NCI-H2171 (cell line): ENCODE measurements at regions not wholly inside any gene's neighbourhood (a gene's known extent, or its start where the extent isn't known, plus 50 kb on each side); places are given as distances from the start of the nearest gene placed in this dataset.
A peak's percentile ranks its signal among the peaks of the same experiment; 100 is the strongest.

Experiments used
- DNase-seq: peaks from one replicate; lab custom pipeline; 2025; lab: John Stamatoyannopoulos, UW

- no peak for DNase-seq
These were observed 209.9 kb upstream of the ZFP64 start for GRCh38 chr20:52401431-52401830.

GRCh38 chr20:52399352-52399751 is 207.8 kb upstream of the ZFP64 start:
- DNase-seq, result no peak

- no peak for DNase-seq
These were observed 198.0 kb upstream of the ZFP64 start for GRCh38 chr20:52389606-52390005.

GRCh38 chr20:52383995-52384621 is 192.5 kb upstream of the ZFP64 start:
- no peak for DNase-seq

- DNase-seq, result no peak
These were observed 191.4 kb upstream of the ZFP64 start for GRCh38 chr20:52382933-52383332.

- DNase-seq, result no peak
These were observed 188.3 kb upstream of the ZFP64 start for GRCh38 chr20:52379723-52380336.

GRCh38 chr20:52372169-52372568 is 180.6 kb upstream of the ZFP64 start:
- DNase-seq, result no peak

- DNase-seq, result no peak
These were observed 174.1 kb upstream of the ZFP64 start for GRCh38 chr20:52365688-52366087.

- DNase-seq, result no peak
These were observed 172.8 kb upstream of the ZFP64 start for GRCh38 chr20:52364405-52364804.

- no peak for DNase-seq
These were observed 170.1 kb upstream of the ZFP64 start for GRCh38 chr20:52361650-52362049.

GRCh38 chr20:52349806-52350205 is 158.2 kb upstream of the ZFP64 start:
- DNase-seq, result no peak

- no peak for DNase-seq
These were observed 156.9 kb upstream of the ZFP64 start for GRCh38 chr20:52348434-52348833.

GRCh38 chr20:52346797-52347196 is 155.2 kb upstream of the ZFP64 start:
- no peak for DNase-seq

GRCh38 chr20:52342913-52343312 is 151.3 kb upstream of the ZFP64 start:
- DNase-seq, result no peak

GRCh38 chr20:52340036-52340634 is 148.6 kb upstream of the ZFP64 start:
- DNase-seq, result peak; percentile 39

GRCh38 chr20:52332649-52333250 is 141.2 kb upstream of the ZFP64 start:
- DNase-seq, result no peak

- no peak for DNase-seq
These were observed 140.7 kb upstream of the ZFP64 start for GRCh38 chr20:52332230-52332629.

GRCh38 chr20:52331655-52332054 is 140.1 kb upstream of the ZFP64 start:
- no peak for DNase-seq

GRCh38 chr20:52321396-52321795 is 129.8 kb upstream of the ZFP64 start:
- no peak for DNase-seq

GRCh38 chr20:52318651-52319050 is 127.1 kb upstream of the ZFP64 start:
- no peak for DNase-seq

GRCh38 chr20:52313341-52313963 is 121.9 kb upstream of the ZFP64 start:
- peak; percentile 6 for DNase-seq

- peak; percentile 20 for DNase-seq
These were observed 120.7 kb upstream of the ZFP64 start for GRCh38 chr20:52312132-52312729.
